AG08396 (cell line): ENCODE measurements at regions not wholly inside any gene's neighbourhood (a gene's known extent, or its start where the extent isn't known, plus 50 kb on each side); places are given as distances from the start of the nearest gene placed in this dataset.

Source experiments
- DNase-seq: peaks from one replicate; pipeline ENCODE4 v3.0.0; 2012; ENCODE audit warnings: low spot score, mixed read lengths

- no peak for DNase-seq
Measured at GRCh38 chr6:67663105-67663895, 971.8 kb upstream of the ADGRB3 start.

DNA sequence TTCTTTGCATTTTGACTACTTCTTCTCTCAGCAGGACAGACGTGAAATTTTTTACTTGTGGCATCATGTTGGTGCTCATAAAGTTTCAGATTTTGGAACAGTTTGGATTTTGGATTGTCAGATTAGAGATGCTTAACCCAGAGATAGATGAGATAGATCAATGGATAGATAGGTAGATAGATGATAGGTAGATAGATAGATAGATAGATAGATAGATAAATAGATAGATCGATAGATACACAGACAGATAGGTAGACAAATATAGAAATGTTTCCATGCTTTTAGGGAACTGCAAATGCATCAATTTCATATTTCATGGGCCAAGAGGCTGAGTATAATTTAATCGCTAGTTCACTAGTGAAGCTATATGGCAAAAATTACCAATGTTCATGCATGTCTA is 981.5 kb upstream of the ADGRB3 start:
- DNase-seq: no peak

- DNase-seq: no peak
Measured at GRCh38 chr6:67646550-67646949, 988.5 kb upstream of the ADGRB3 start.

- DNase-seq: no peak
Measured at GRCh38 chr6:67643281-67643680, 991.8 kb upstream of the ADGRB3 start.

DNA sequence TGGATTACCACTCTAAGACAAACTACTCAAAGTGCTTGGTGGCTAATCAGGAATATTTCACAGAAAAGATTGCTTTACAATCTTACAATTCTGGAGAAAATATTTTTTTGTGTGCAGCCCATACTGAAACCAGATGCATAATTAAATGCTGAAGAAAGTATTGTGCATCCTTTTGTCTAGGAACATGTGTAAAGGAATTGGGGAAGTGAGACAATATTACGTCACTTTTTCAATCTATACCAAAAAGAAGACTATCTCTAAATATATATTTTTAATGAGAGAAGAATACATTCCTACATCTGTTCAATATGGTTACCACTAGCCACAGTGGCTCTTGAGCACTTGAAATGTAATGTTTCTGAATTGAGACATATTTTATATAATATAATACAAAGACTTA is 992.5 kb upstream of the ADGRB3 start:
- no peak for DNase-seq

DNA sequence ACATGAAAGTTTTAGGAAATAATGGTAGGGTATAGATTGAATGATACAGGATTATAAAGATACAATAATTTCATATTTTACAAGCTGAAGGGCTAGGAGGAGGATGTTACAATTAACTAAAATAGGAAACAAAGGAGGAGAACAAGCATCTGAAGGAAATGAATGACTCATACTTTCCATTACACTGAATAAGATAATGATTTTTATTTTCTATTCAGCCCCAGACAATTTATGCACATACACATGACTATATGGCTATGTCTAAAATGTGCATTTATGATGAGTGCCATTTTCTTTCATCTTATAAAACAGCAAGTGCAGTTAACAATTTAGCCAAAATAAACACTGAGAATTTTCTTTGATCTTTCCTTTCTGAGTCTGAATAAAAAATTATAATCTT is 994.6 kb upstream of the ADGRB3 start:
- DNase-seq: no peak

DNA sequence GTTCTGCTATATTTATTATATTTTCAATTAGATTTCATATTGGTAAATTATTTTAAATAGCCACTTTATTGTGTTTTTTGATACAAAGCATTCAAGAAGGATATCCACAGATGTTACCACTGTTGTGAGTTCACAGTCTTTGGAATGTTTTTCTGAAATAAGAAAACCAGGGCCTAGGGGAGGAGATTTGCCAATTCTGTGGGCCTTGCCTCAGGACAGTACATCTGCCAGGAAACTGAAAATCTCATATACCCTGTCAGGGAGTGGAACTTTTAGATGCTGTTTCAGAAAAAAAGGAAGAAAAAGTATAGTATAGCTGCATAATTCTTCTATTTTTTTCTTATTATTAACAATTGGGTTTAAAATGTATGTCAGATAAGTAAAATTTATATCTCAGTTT is 995.9 kb upstream of the ADGRB3 start:
- no peak for DNase-seq

DNA sequence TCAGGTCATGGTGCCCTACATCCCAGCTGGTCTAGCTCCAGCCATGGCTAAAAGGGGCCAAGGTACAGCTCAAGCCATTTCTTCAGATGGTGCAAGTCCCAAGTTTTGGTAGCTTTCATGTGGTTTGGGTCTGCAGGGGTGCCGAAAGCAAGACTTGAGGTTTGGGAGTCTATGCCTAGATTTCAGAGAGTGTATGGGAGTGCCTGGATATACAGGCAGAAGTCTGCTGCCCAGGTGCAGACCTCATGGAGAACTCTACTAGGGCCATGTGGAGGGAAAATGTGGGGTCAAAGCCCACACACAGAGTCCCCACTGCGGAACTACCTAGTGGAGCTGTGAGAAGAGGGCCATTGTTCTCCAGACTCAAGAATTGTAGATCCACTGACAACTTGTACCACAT is 1000.9 kb upstream of the ADGRB3 start:
- DNase-seq: no peak

DNA sequence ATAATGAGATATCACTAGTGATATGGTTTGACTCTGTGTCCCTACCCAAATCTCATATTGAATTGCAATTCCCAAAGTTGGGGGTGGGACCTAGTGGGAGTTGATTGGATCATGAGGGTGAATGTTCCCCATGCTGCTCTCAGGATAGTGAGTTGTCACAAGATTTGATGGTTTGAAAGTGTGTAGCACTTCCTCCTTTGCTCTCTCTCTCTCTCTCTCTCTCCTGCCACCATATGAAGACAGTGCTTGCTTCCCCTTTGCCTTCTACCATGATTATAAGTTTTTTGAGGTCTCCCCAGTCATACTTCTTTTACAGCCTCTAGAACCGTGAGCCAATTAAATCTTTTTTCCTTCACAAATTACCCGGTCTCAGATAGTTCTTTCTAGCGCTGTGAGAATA is 1002.0 kb upstream of the ADGRB3 start:
- no peak for DNase-seq

- DNase-seq: peak; percentile 20
Measured at GRCh38 chr6:67630146-67630545, 1004.9 kb upstream of the ADGRB3 start.

GRCh38 chr6:67629258-67629657 is 1005.8 kb upstream of the ADGRB3 start:
- DNase-seq: no peak

- DNase-seq: no peak
Measured at GRCh38 chr6:67615796-67616195, 1019.3 kb upstream of the ADGRB3 start.

GRCh38 chr6:67608099-67608749 is 1026.9 kb upstream of the ADGRB3 start:
- no peak for DNase-seq

DNA sequence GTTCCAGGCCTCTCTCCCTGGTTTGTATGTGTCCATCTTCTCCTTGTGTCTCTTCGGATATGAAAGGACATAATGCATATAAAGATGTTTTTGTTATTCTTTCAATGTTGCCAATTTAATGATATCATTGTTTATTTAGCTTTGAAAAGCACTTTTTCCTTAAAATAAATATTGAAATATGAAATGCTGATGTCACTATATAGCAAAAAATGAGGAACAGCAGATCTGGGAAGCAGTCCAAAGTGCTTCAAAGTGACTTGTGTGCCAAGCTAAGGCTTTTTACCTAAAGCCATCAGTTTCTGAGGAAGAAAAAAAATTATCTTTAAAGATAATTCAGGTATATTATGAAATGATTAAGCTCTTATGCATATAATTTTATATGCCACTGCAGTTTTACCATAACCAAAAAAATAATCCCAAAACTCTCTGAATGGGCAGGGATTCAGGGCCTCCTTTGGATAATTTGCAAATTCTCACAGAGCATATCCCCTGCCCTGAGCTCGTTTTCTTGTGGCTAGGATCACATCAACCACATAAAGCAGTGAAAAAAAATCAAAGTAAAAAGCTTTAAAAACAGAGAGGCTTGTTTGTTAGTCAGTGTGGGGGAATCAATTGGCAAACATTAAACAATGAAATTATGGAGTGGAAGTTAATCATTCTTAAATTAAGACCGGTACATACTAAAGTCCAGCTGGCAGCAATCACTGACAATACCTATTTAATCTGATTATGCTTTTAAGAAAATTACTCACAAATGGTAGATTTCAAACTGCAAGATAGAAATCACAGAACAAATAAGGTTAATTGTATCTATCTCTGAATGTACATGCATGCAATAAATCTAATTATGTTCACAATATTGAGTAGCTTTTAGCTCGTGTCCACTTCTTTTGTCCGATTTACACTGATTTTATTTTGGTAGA is 1027.9 kb upstream of the ADGRB3 start:
- no peak for DNase-seq

DNA sequence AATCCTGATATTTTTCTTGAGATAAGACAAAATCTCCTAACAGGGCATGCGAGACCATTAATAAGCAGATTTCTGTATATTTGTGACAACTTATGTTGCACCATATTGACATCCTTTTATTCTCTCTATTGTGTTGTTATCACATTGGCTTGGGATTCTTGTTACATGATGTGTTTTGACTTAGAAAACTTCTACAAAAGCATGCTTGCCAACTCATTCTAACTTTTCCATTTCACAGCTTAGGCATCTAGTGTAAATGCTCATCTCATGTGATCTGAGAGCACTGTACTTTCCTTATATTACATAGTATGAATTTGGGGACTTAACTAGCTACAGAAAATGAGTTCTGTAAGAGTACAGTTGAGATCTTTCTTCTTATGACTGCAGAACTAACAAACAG is 1040.7 kb upstream of the ADGRB3 start:
- no peak for DNase-seq

GRCh38 chr6:67593247-67593646 is 1041.8 kb upstream of the ADGRB3 start:
- no peak for DNase-seq

- no peak for DNase-seq
Measured at GRCh38 chr6:67591910-67592309, 1043.2 kb upstream of the ADGRB3 start.

- no peak for DNase-seq
Measured at GRCh38 chr6:67567842-67568241, 1067.2 kb upstream of the ADGRB3 start.

DNA sequence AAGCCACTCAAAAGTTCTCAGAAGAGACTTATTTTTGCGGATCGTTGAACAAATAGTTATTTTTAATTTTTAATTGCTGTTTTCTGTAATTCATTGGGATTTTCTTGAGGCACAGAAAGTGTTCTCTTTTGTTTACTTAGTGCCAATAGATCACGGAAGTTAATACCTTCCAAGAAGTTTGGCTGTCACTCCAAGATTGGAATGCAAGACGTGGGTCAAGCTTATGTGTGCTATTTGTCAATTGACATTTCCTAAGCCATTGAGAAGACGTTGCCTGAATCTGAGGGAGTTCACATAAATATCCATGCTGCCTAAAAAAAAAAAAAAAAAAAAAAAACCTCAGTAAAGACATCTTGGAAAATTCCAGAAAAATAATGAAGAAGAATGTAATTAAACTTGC is 1071.4 kb upstream of the ADGRB3 start:
- DNase-seq: no peak

DNA sequence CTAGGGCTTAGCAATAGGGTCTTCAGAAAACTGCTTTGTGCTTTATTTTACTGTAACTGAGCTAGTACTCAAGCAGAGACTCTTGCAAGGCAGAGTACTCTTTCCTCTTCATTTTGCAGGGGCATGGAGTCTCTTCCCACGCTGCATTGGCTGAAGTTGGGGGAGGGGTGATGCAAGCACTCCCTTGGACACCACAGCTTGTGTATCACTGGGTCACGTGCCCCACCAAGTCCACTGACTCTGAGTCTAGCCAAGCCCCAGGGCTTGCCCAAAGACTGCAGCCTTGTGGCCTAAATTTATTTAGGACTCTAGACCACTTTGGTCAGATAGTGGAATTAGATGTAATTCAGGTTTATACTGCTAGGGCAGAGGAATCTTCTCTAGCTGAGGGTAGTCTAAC is 1075.0 kb upstream of the ADGRB3 start:
- DNase-seq: no peak

DNA sequence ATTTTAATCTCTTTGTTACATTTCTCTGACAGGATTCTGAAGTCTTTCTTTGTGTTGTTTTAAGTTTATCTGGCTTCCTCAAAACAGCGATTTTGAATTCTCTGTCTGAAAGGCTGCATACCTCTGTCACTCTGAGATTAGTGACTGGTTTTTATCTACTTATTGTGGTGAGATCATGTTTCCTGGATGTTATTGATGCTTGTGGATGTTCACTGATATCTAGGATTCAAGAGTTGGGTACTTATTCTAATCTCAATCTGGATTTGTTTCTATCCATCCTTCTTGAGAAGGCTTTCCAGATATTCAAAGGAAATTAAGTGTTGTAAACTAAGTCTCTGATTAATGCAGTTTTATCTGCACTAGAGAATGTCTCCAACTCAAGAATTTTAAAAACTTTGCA is 1076.1 kb upstream of the ADGRB3 start:
- no peak for DNase-seq

GRCh38 chr6:67544851-67545452 is 1090.1 kb upstream of the ADGRB3 start:
- DNase-seq: no peak
